ENCODE measurements at regions not wholly inside any gene's neighbourhood (a gene's known extent, or its start where the extent isn't known, plus 50 kb on each side); places are given as distances from the start of the nearest gene placed in this dataset.

DNA sequence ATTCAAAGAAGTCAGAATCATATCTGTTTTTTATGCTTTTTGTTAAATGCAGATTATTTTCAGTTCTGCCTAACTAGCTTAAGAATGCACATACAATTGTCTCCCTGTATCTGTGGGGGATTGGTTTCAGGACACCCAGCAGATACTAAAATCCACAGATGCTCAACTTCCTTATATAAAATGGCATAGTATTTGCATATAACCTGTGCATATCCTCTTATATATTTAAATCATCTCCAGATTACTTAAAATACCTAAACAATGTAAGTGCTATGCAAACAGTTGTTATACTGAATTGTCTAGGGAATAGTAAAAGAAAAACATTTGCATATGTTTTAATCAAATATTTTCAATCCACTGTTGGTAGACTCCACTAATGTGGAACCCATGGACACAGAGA lies 279.4 kb downstream of the TMA16 start:
- no peak overlapping the region for H3K27ac Mint-ChIP-seq
- Histone ChIP-seq H3K27ac (no peak overlapping the region), H3K36me3 (no peaks in the 10 kb centered on the region), H3K4me2 (no peak overlapping the region), H3K4me1 (no peaks in the 10 kb centered on the region), H2AFZ (replicated peaks) (no peak overlapping the region), H3K27me3 (no peaks in the 10 kb centered on the region), H3F3A (ENCODE audit: low read depth) (no peaks in the 10 kb centered on the region), H3K9me3 (ENCODE audit: low read depth) (peaks cover 9% of the 10 kb centered on the region), H3K79me2 (ENCODE audit: low read depth) (no peaks in the 10 kb centered on the region), H3K4me3 (no peak overlapping the region), H3K9ac (no peak overlapping the region), H4K20me1 (ENCODE audit: low read depth) (no peaks in the 10 kb centered on the region)
- no peaks in the 10 kb centered on the region for H3K36me3 Mint-ChIP-seq
- no peaks in the 10 kb centered on the region for H3K9me3 Mint-ChIP-seq
- peaks cover 2% of the 10 kb centered on the region for H3K27me3 Mint-ChIP-seq (ENCODE audit: insufficient read depth, low read depth)
- no peaks in the 10 kb centered on the region for H3K4me1 Mint-ChIP-seq
- no peak for DNase-seq (ENCODE audit: low spot score)
- H3K4me3 Mint-ChIP-seq: no peak overlapping the region
- TF ChIP-seq EZH2 (IDR thresholded peaks at IDR 0.05) (no peak), EZH2phosphoT487 (IDR thresholded peaks at IDR 0.05) (no peak)
- TF ChIP-seq, protein P1, sequence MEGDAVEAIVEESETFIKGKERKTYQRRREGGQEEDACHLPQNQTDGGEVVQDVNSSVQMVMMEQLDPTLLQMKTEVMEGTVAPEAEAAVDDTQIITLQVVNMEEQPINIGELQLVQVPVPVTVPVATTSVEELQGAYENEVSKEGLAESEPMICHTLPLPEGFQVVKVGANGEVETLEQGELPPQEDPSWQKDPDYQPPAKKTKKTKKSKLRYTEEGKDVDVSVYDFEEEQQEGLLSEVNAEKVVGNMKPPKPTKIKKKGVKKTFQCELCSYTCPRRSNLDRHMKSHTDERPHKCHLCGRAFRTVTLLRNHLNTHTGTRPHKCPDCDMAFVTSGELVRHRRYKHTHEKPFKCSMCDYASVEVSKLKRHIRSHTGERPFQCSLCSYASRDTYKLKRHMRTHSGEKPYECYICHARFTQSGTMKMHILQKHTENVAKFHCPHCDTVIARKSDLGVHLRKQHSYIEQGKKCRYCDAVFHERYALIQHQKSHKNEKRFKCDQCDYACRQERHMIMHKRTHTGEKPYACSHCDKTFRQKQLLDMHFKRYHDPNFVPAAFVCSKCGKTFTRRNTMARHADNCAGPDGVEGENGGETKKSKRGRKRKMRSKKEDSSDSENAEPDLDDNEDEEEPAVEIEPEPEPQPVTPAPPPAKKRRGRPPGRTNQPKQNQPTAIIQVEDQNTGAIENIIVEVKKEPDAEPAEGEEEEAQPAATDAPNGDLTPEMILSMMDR (IDR thresholded peaks at IDR 0.05): no peak

DNA sequence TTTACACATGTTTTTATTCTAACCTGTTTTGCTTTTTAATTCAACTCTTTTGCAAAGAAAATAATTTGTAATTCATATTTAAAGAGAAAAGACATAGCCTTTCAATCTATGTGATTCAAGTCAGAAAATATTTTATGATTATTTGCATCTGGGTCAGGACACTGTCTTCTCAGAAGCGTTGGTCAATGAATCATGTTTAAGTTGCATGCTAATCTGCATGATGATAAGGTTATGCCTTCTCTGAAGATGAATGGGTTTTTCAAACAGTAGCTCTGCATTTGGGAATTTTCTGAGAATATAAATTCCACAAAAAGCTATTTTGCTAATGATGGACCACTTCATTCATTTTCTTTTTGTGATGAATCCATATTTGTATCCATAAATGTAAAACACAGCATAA lies 282.5 kb downstream of the TMA16 start:
- no peak for DNase-seq (ENCODE audit: low spot score)
- Histone ChIP-seq H3K4me2 (no peak overlapping the region), H3K36me3 (no peaks in the 10 kb centered on the region), H3K27ac (no peak overlapping the region), H3K4me1 (no peaks in the 10 kb centered on the region), H3K4me3 (no peak overlapping the region), H4K20me1 (ENCODE audit: low read depth) (no peaks in the 10 kb centered on the region), H3K9ac (no peak overlapping the region), H3K79me2 (ENCODE audit: low read depth) (no peaks in the 10 kb centered on the region), H3F3A (ENCODE audit: low read depth) (no peaks in the 10 kb centered on the region), H2AFZ (replicated peaks) (no peak overlapping the region), H3K27me3 (no peaks in the 10 kb centered on the region), H3K9me3 (ENCODE audit: low read depth) (peaks cover 9% of the 10 kb centered on the region)
- Mint-ChIP-seq H3K4me3 (no peak overlapping the region), H3K36me3 (no peaks in the 10 kb centered on the region), H3K9me3 (no peaks in the 10 kb centered on the region), H3K27me3 (ENCODE audit: insufficient read depth, low read depth) (no peaks in the 10 kb centered on the region), H3K4me1 (no peaks in the 10 kb centered on the region), H3K27ac (no peak overlapping the region)
- TF ChIP-seq EZH2phosphoT487 (IDR thresholded peaks at IDR 0.05) (no peak), EZH2 (IDR thresholded peaks at IDR 0.05) (no peak)
- TF ChIP-seq, protein P1 (IDR thresholded peaks at IDR 0.05): no peak

DNA sequence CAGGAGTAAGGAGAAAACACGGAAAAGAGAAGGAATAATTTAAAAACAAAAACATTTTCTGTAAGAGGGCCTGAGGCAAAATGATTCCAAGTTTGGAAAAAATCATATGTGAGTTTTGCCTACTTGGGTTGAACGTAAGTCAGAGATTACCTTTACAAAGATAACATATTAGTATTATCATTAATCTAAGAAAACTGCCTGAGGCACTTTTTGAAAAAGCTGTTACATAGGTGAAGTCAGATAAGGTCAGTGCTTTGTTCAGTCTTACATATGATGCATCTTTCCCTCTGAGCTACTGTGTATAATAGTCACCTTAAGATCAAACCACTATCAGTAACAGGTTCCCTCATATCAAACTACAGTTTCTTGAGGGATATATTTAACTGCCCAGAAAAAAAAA lies 287.2 kb downstream of the TMA16 start:
- Histone ChIP-seq H3K4me2 (no peak overlapping the region), H3F3A (ENCODE audit: low read depth) (no peaks in the 10 kb centered on the region), H3K9me3 (ENCODE audit: low read depth) (peaks cover 9% of the 10 kb centered on the region), H3K36me3 (no peaks in the 10 kb centered on the region), H3K4me1 (no peaks in the 10 kb centered on the region), H3K27me3 (no peaks in the 10 kb centered on the region), H3K27ac (no peak overlapping the region), H3K79me2 (ENCODE audit: low read depth) (no peaks in the 10 kb centered on the region), H3K4me3 (no peak overlapping the region), H3K9ac (no peak overlapping the region), H2AFZ (replicated peaks) (no peak overlapping the region), H4K20me1 (ENCODE audit: low read depth) (no peaks in the 10 kb centered on the region)
- Mint-ChIP-seq H3K36me3 (no peaks in the 10 kb centered on the region), H3K4me3 (no peak overlapping the region), H3K4me1 (no peaks in the 10 kb centered on the region), H3K27ac (no peak overlapping the region), H3K27me3 (ENCODE audit: insufficient read depth, low read depth) (no peaks in the 10 kb centered on the region), H3K9me3 (no peaks in the 10 kb centered on the region)
- DNase-seq (ENCODE audit: low spot score): no peak
- TF ChIP-seq EZH2 (IDR thresholded peaks at IDR 0.05): no peak
- no peak for TF ChIP-seq EZH2phosphoT487 (IDR thresholded peaks at IDR 0.05)
- TF ChIP-seq, protein P1 (IDR thresholded peaks at IDR 0.05): no peak

DNA sequence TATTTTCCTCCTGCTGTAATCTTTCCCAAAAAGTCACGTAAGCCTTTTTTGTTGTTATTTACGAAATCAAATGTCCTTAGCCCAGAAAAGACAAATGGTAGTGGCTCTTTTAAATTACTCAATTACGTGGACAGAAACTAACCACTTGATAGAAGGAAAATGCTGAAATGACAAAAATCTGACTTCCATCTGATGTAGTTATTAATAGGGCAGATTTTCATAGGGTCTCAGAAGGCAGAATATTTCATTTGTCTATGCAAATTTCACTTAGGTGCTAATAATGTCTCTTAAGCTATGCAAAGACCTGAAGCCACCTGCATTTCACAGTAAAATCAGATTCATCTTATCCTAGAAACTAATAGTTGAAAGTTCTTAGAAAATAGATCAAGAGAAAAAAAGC lies 295.7 kb downstream of the TMA16 start:
- Histone ChIP-seq H3K4me3 (no peak overlapping the region), H3F3A (ENCODE audit: low read depth) (no peaks in the 10 kb centered on the region), H3K27ac (no peak overlapping the region), H3K79me2 (ENCODE audit: low read depth) (no peaks in the 10 kb centered on the region), H4K20me1 (ENCODE audit: low read depth) (no peaks in the 10 kb centered on the region), H3K4me2 (no peak overlapping the region), H3K27me3 (no peaks in the 10 kb centered on the region), H3K4me1 (no peaks in the 10 kb centered on the region), H3K36me3 (no peaks in the 10 kb centered on the region), H3K9me3 (ENCODE audit: low read depth) (no peaks in the 10 kb centered on the region), H2AFZ (replicated peaks) (no peak overlapping the region), H3K9ac (no peak overlapping the region)
- H3K27ac Mint-ChIP-seq: no peak overlapping the region
- no peaks in the 10 kb centered on the region for H3K27me3 Mint-ChIP-seq (ENCODE audit: insufficient read depth, low read depth)
- no peaks in the 10 kb centered on the region for H3K4me1 Mint-ChIP-seq
- H3K9me3 Mint-ChIP-seq: no peaks in the 10 kb centered on the region
- no peak for DNase-seq (ENCODE audit: low spot score)
- H3K36me3 Mint-ChIP-seq: no peaks in the 10 kb centered on the region
- no peak overlapping the region for H3K4me3 Mint-ChIP-seq
- no peak for TF ChIP-seq EZH2 (IDR thresholded peaks at IDR 0.05)
- TF ChIP-seq, protein P1 (IDR thresholded peaks at IDR 0.05): no peak
- no peak for TF ChIP-seq EZH2phosphoT487 (IDR thresholded peaks at IDR 0.05)
